Panc1 (cell line): ENCODE measurements at regions not wholly inside any gene's neighbourhood (a gene's known extent, or its start where the extent isn't known, plus 50 kb on each side); places are given as distances from the start of the nearest gene placed in this dataset.

Experiments
- ATAC-seq: fragments of 200-7000 bp; cut with Tn5 transposase; 2 replicates; pipeline ENCODE4 v1.9.1; 2020; ENCODE audit warnings: mild to moderate bottlenecking, moderate library complexity
- BruUV-seq: library from RNA; stranded (reverse); fragments of 400-500 nt; replicated peaks from 2 replicates; lab custom pipeline; 2021; lab: Mats Ljungman, UMichigan
- CTCF ChIA-PET: fragments of 300-600 bp; sonication (Branson Sonifier 250); formaldehyde crosslinking; loops from one replicate; lab custom pipeline; 2022; ENCODE audit warnings: antibody characterized with exemption; lab: Charles Lee
- POLR2A ChIA-PET: fragments of 300-600 bp; sonication (Branson Sonifier 250); formaldehyde crosslinking; loops from one replicate; lab custom pipeline; 2022; ENCODE audit warnings: antibody characterized with exemption; lab: Charles Lee
- DNase-seq: peaks from one replicate; pipeline ENCODE4 v3.0.0-alpha.2; 2010; ENCODE audit warnings: low read depth, low spot score
- H3K27ac ChIP-seq: 2 replicates; pipeline ENCODE4 v1.5.1; 2011; ENCODE audit warnings: mild to moderate bottlenecking, low read length, inconsistent platforms
- H3K27me3 ChIP-seq: fragments of 200-500 bp; sonication (Bioruptor generic); 2 replicates; pipeline ENCODE4 v1.6.0; 2014; ENCODE audit warnings: low read length, inconsistent platforms; ENCODE audit not compliant: control insufficient read depth, insufficient read depth
- H3K36me3 ChIP-seq: fragments of 200-500 bp; sonication (Bioruptor generic); 2 replicates; pipeline ENCODE4 v1.5.1; 2014; ENCODE audit warnings: inconsistent platforms, mild to moderate bottlenecking, low read length, moderate library complexity; ENCODE audit not compliant: control insufficient read depth, insufficient read depth
- H3K4me1 ChIP-seq: 2 replicates; pipeline ENCODE4 v1.5.1; 2011; ENCODE audit warnings: inconsistent platforms, mild to moderate bottlenecking, low read length, moderate library complexity; ENCODE audit not compliant: control insufficient read depth, insufficient read depth
- H3K4me3 ChIP-seq, 2 experiments: 2 replicates each; pipeline ENCODE4 v1.5.1; 2011 to 2012; ENCODE audit warnings: low read depth in 2 of 2, low read length in 2 of 2, mild to moderate bottlenecking in 2 of 2, inconsistent platforms in 1 of 2, moderate library complexity in 1 of 2
- H3K9me3 ChIP-seq: fragments of 200-500 bp; sonication (Bioruptor generic); 2 replicates; pipeline ENCODE4 v1.5.1; 2014; ENCODE audit warnings: low read depth, mild to moderate bottlenecking, inconsistent platforms, low read length, moderate library complexity; ENCODE audit not compliant: control insufficient read depth, insufficient read depth
- POLR2AphosphoS5 ChIP-seq: IDR thresholded peaks from 2 replicates; pipeline ENCODE4 v1.6.1; 2012; ENCODE audit warnings: mild to moderate bottlenecking, low read depth, low read length, moderate library complexity
- SIN3A ChIP-seq: IDR thresholded peaks from 2 replicates; pipeline ENCODE4 v1.6.1; 2012; ENCODE audit warnings: low read depth, mild to moderate bottlenecking, low read length, moderate library complexity, borderline replicate concordance; ENCODE audit not compliant: insufficient read depth
- TCF7L2 ChIP-seq: IDR thresholded peaks from 2 replicates; pipeline ENCODE4 v1.6.1; 2011; ENCODE audit warnings: mild to moderate bottlenecking, low read depth, low read length, inconsistent platforms
- in situ Hi-C: cut with HindIII; loops from 2 replicates; pipeline ENCODE4 v1.10.0; 2016; ENCODE audit warnings: low sequenced_read_pairs, low pct_unique_long_range_greater_than_20kb
- intact Hi-C: fragments of 100-400 bp; cut with micrococcal nuclease; formaldehyde crosslinking; loops from one replicate; pipeline ENCODE4 v1.10.0; 2022; ENCODE audit not compliant: unreplicated experiment
- TF ChIP-seq, protein P1 (sequence below), 2 experiments: IDR thresholded peaks; 2 replicates each; pipeline ENCODE4 v1.6.1; 2011 to 2012; ENCODE audit warnings: low read depth in 2 of 2, control low read depth in 1 of 2, low read length in 1 of 2, mild to moderate bottlenecking in 1 of 2, moderate library complexity in 1 of 2; ENCODE audit not compliant: insufficient read depth in 1 of 2
- TF ChIP-seq, protein P2 (sequence below): fragments of 450-650 bp; IDR thresholded peaks from 2 replicates; pipeline ENCODE4 v1.5.1; 2017; ENCODE audit warnings: mild to moderate bottlenecking

DNA sequence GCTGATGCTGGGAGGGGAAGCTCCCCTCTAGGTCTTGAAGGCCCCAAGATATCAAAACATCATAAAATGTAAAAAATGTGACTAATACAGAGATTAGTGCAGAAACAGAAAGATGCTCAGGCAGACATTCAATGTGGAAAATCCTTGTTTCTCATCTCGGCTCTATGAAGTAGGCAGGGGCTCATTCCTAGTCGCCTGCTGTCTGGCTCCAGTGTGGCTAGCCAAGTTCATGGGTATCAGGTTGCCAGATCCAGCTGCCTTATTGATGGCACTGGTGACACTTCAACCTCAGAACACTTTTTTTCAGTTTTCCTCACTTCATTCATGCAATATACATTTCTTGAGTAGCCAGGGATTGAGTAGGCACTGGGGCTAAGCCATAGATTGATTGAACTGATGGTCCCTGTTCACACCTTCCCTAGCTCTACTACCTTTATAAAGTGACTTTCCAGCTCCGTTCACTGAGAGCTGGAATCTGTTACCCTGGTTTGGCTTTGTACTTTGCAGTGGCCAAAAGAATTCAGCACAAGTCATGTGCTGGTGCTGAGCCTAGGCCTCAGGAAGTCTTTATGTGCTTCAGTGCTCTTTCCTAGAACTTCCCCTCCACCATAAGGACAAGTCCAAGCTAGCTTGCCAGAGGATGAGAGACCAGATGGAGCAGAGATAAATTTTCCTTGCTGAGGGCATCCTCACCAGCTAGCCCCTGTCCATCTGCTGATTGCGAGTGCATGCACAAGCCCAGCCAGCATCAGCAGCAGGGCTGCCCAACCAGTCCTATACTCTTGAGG lies 373.6 kb upstream of the ST6GAL2 start:
- no peaks in the 10 kb centered on the region for H3K4me1 ChIP-seq
- H3K9me3 ChIP-seq: no peaks in the 10 kb centered on the region
- no TSS peak for BruUV-seq
- TF ChIP-seq, protein P1, sequence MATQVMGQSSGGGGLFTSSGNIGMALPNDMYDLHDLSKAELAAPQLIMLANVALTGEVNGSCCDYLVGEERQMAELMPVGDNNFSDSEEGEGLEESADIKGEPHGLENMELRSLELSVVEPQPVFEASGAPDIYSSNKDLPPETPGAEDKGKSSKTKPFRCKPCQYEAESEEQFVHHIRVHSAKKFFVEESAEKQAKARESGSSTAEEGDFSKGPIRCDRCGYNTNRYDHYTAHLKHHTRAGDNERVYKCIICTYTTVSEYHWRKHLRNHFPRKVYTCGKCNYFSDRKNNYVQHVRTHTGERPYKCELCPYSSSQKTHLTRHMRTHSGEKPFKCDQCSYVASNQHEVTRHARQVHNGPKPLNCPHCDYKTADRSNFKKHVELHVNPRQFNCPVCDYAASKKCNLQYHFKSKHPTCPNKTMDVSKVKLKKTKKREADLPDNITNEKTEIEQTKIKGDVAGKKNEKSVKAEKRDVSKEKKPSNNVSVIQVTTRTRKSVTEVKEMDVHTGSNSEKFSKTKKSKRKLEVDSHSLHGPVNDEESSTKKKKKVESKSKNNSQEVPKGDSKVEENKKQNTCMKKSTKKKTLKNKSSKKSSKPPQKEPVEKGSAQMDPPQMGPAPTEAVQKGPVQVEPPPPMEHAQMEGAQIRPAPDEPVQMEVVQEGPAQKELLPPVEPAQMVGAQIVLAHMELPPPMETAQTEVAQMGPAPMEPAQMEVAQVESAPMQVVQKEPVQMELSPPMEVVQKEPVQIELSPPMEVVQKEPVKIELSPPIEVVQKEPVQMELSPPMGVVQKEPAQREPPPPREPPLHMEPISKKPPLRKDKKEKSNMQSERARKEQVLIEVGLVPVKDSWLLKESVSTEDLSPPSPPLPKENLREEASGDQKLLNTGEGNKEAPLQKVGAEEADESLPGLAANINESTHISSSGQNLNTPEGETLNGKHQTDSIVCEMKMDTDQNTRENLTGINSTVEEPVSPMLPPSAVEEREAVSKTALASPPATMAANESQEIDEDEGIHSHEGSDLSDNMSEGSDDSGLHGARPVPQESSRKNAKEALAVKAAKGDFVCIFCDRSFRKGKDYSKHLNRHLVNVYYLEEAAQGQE (IDR thresholded peaks at IDR 0.05; ENCODE audit: insufficient read depth in 1 of 2, low read depth in 2 of 2, low read length in 1 of 2): no peak
- TF ChIP-seq, protein P2, sequence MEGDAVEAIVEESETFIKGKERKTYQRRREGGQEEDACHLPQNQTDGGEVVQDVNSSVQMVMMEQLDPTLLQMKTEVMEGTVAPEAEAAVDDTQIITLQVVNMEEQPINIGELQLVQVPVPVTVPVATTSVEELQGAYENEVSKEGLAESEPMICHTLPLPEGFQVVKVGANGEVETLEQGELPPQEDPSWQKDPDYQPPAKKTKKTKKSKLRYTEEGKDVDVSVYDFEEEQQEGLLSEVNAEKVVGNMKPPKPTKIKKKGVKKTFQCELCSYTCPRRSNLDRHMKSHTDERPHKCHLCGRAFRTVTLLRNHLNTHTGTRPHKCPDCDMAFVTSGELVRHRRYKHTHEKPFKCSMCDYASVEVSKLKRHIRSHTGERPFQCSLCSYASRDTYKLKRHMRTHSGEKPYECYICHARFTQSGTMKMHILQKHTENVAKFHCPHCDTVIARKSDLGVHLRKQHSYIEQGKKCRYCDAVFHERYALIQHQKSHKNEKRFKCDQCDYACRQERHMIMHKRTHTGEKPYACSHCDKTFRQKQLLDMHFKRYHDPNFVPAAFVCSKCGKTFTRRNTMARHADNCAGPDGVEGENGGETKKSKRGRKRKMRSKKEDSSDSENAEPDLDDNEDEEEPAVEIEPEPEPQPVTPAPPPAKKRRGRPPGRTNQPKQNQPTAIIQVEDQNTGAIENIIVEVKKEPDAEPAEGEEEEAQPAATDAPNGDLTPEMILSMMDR: no peak
- no peak for TF ChIP-seq SIN3A
- TF ChIP-seq TCF7L2: no peak
- TF ChIP-seq POLR2AphosphoS5: no peak
- no peaks in the 10 kb centered on the region for H3K36me3 ChIP-seq
- no peak overlapping the region for H3K27ac ChIP-seq
- no peaks in the 10 kb centered on the region for H3K27me3 ChIP-seq
- DNase-seq (no peak), ATAC-seq (no peak)
- intact Hi-C loops (no loop called here), in situ Hi-C loops (no loop called here)
- CTCF ChIA-PET: no interaction called here
- POLR2A ChIA-PET: no interaction called here
- H3K4me3 ChIP-seq: no peak overlapping the region

DNA sequence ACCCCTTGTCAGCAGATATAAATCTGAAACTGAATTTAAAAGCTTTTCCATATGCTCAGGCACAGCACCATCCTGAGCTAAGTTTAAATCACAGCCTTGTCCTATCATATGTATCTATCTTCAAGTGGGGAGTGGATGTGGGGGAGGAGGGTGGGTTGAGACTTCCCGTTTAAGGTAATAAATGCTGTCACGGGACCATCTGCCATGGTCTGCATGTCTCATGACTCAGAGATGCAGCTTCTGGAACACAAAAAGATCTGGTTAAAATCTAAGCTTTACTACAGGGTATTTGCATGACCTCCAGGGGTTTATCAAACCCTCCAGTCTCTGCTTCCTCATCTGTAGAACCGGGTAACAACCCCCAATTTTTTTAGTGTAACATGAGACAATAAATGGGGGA lies 377.7 kb upstream of the ST6GAL2 start:
- no peak overlapping the region for H3K27ac ChIP-seq
- TF ChIP-seq TCF7L2 (no peak), POLR2AphosphoS5 (no peak), SIN3A (no peak)
- TF ChIP-seq, protein P1 (IDR thresholded peaks at IDR 0.05; ENCODE audit: insufficient read depth in 1 of 2, low read depth in 2 of 2, low read length in 1 of 2): no peak
- TF ChIP-seq, protein P2: no peak
- no peak for DNase-seq
- CTCF ChIA-PET: no interaction called here
- intact Hi-C loops: no loop called here
- H3K4me1 ChIP-seq: no peaks in the 10 kb centered on the region
- no peaks in the 10 kb centered on the region for H3K9me3 ChIP-seq
- no peak for ATAC-seq
- POLR2A ChIA-PET: no interaction called here
- H3K36me3 ChIP-seq: no peaks in the 10 kb centered on the region
- in situ Hi-C loops: no loop called here
- H3K4me3 ChIP-seq: no peak overlapping the region
- no peaks in the 10 kb centered on the region for H3K27me3 ChIP-seq
- no TSS peak for BruUV-seq
